ENCODE measurements at regions not wholly inside any gene's neighbourhood (a gene's known extent, or its start where the extent isn't known, plus 50 kb on each side); places are given as distances from the start of the nearest gene placed in this dataset.
"Not testable (repeated sequence)": the region's sequence is repeated elsewhere in the genome, so short reads cannot be mapped to it uniquely, and the experiment has no call there.

GRCh38 chr12:107377596-107378385, 284.4 kb upstream of the CRY1 start:
- intact Hi-C loops (cut with DNase I), result no loop called here
- H3K4me1 ChIP-seq, result no peaks in the 10 kb centered on the region
- no peak for TF ChIP-seq CTCF (IDR thresholded peaks at IDR 0.05)
- ATAC-seq (no peak), DNase-seq (no peak)
- H3K27me3 ChIP-seq (ENCODE audit: low read depth), result no peaks in the 10 kb centered on the region
- no peak overlapping the region for H3K27ac ChIP-seq
- H3K9me3 ChIP-seq, result no peaks in the 10 kb centered on the region
- H3K4me3 ChIP-seq, result no peak overlapping the region
- no peaks in the 10 kb centered on the region for H3K36me3 ChIP-seq

GRCh38 chr12:107378609-107379008, 285.3 kb upstream of the CRY1 start:
- H3K4me1 ChIP-seq, result no peaks in the 10 kb centered on the region
- no peak for TF ChIP-seq CTCF (IDR thresholded peaks at IDR 0.05)
- no peak overlapping the region for H3K4me3 ChIP-seq
- ATAC-seq, result no peak
- H3K9me3 ChIP-seq, result no peaks in the 10 kb centered on the region
- H3K27me3 ChIP-seq (ENCODE audit: low read depth), result no peaks in the 10 kb centered on the region
- H3K36me3 ChIP-seq, result no peaks in the 10 kb centered on the region
- no peak for DNase-seq
- intact Hi-C loops (cut with DNase I), result no loop called here
- no peak overlapping the region for H3K27ac ChIP-seq

- intact Hi-C loops (cut with DNase I); H3K36me3 ChIP-seq; H3K9me3 ChIP-seq; H3K27me3 ChIP-seq (ENCODE audit: low read depth); H3K27ac ChIP-seq; H3K4me3 ChIP-seq; H3K4me1 ChIP-seq; DNase-seq; ATAC-seq: not testable (repeated sequence)
These were observed 285.9 kb upstream of the CRY1 start for GRCh38 chr12:107379142-107379851.

GRCh38 chr12:107379852-107380567, 286.7 kb upstream of the CRY1 start:
- TF ChIP-seq CTCF (IDR thresholded peaks at IDR 0.05), result no peak
- no peak overlapping the region for H3K4me3 ChIP-seq
- H3K27ac ChIP-seq, result no peak overlapping the region
- no peaks in the 10 kb centered on the region for H3K27me3 ChIP-seq (ENCODE audit: low read depth)
- H3K4me1 ChIP-seq, result no peaks in the 10 kb centered on the region
- intact Hi-C loops (cut with DNase I), result no loop called here
- no peaks in the 10 kb centered on the region for H3K36me3 ChIP-seq
- DNase-seq (no peak), ATAC-seq (no peak)
- no peaks in the 10 kb centered on the region for H3K9me3 ChIP-seq

GRCh38 chr12:107384645-107385044, 291.3 kb upstream of the CRY1 start:
- no peaks in the 10 kb centered on the region for H3K36me3 ChIP-seq
- no peak for TF ChIP-seq CTCF (IDR thresholded peaks at IDR 0.05)
- H3K27me3 ChIP-seq (ENCODE audit: low read depth), result no peaks in the 10 kb centered on the region
- no peak overlapping the region for H3K27ac ChIP-seq
- H3K4me3 ChIP-seq, result no peak overlapping the region
- H3K9me3 ChIP-seq, result no peaks in the 10 kb centered on the region
- H3K4me1 ChIP-seq, result no peaks in the 10 kb centered on the region
- DNase-seq, result no peak
- ATAC-seq, result no peak
- intact Hi-C loops (cut with DNase I), result no loop called here
